Upper lobe of left lung (tissue), 6 donors: ENCODE measurements at regions not wholly inside any gene's neighbourhood (a gene's known extent, or its start where the extent isn't known, plus 50 kb on each side); places are given as distances from the start of the nearest gene placed in this dataset.

Experiments used
- ATAC-seq, 2 donors: fragments of 200-7000 bp; cut with Tn5 transposase; one replicate each; pipeline ENCODE4 v1.9.1; 2022; ENCODE audit warnings: mild to moderate bottlenecking in 2 of 2, moderate library complexity in 2 of 2; ENCODE audit not compliant: low FRiP score in 2 of 2
- DNase-seq, 2 donors: peaks; one replicate each; pipeline ENCODE4 v3.0.0-alpha.2; 2019 to 2020
- H3K27ac ChIP-seq, 4 donors: fragments of 200-600 bp; sonication (generic); one replicate each; pipeline ENCODE4 v1.5.1; 2016 to 2019
- H3K27me3 ChIP-seq, 4 donors: fragments of 200-600 bp; sonication (generic); one replicate each; pipeline ENCODE4 v1.5.1; 2017 to 2019
- H3K36me3 ChIP-seq, 4 donors: fragments of 200-600 bp; sonication (generic); one replicate each; pipeline ENCODE4 v1.5.1; 2016 to 2019
- H3K4me1 ChIP-seq, 4 donors: fragments of 200-600 bp; sonication (generic); one replicate each; pipeline ENCODE4 v1.5.1; 2018 to 2019
- H3K4me3 ChIP-seq, 4 donors: fragments of 200-600 bp; sonication (generic); one replicate each; pipeline ENCODE4 v1.5.1; 2017 to 2019; ENCODE audit warnings: mild to moderate bottlenecking in 2 of 4, moderate library complexity in 1 of 4
- H3K9me3 ChIP-seq, 4 donors: fragments of 200-600 bp; sonication (generic); one replicate each; pipeline ENCODE4 v1.5.1; 2018 to 2019
- EP300 ChIP-seq, 4 donors: sonication (generic); formaldehyde crosslinking; IDR thresholded peaks; one replicate each; pipeline ENCODE4 v1.5.1; 2017; ENCODE audit warnings: antibody characterized with exemption in 4 of 4, control low read depth in 2 of 4
- POLR2A ChIP-seq, 4 donors: fragments of 450-650 bp; IDR thresholded peaks; one replicate each; pipeline ENCODE4 v1.5.1; 2016 to 2017; ENCODE audit warnings: antibody characterized with exemption in 4 of 4, mild to moderate bottlenecking in 2 of 4
- POLR2AphosphoS5 ChIP-seq, 2 donors: sonication (generic); formaldehyde crosslinking; IDR thresholded peaks; one replicate each; pipeline ENCODE4 v1.5.1; 2017; ENCODE audit warnings: antibody characterized with exemption in 2 of 2
- WGBS, 2 donors: methylation state at CpG; one replicate each; pipeline ENCODE4 v1.1.5; 2017 to 2018; 5-methylcytosine and 5-hydroxymethylcytosine counted together
- TF ChIP-seq, protein P1 (sequence below), 6 experiments: fragments of 450-650 bp in 4 of 6; fragments of 200-600 bp in 2 of 6; sonication (generic) in 2 of 6; IDR thresholded peaks; one replicate each; pipeline ENCODE4 v1.5.1; 2016 to 2019; ENCODE audit warnings: antibody characterized with exemption in 6 of 6
- donor health status: DM: no; HTN: no; CAD: no; lungs with moderate emphysema.
- donor health status: DM: no; HTN: yes; CAD: no; lungs with severe emphysema.

DNA sequence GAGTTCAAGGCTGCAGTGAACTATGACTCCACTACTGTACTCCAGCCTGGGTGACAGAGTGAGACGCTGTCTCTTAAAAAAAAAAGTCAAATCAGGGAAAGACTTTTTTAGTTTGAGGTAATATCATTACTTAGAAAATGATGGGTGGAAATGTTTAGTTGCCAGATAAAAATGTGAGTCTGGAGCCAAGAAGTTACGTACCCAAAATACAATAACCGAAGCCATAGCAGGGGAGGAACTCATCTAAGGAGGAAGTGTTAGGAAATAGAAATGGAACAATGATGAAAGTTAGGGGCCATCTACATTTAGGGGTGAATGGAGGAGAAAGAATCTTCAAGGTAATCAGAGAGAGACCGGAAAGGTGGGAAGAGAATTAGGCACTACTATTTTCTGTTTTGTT is 98.8 kb downstream of the DACT1 start:
- 73 to 76% methylated on average over 4 of the region's 4 CpGs for WGBS, 2 donors
- Histone ChIP-seq H3K4me3 (no peak overlapping the region), H3K36me3 (no peaks in the 10 kb centered on the region), H3K27ac (no peak overlapping the region), H3K4me1 (peaks cover 0 to 9% (median 0%) of the 10 kb centered on the region in 4 donors), H3K27me3 (no peaks in the 10 kb centered on the region), H3K9me3 (no peaks in the 10 kb centered on the region)
- DNase-seq (no peak), ATAC-seq (peak in 1 of 2 donors; percentile 54)
- TF ChIP-seq POLR2A (IDR thresholded peaks at IDR 0.05): no peak

GRCh38 chr14:58737511-58737910 is 99.7 kb downstream of the DACT1 start:
- ATAC-seq: no peak
- 91 to 96% methylated on average over 5 of the region's 5 CpGs for whole genome bisulfite sequencing, 2 donors

GRCh38 chr14:58738189-58738836 is 100.6 kb downstream of the DACT1 start:
- no peak for ATAC-seq
- Histone ChIP-seq H3K27ac (no peak overlapping the region), H3K27me3 (no peaks in the 10 kb centered on the region), H3K9me3 (no peaks in the 10 kb centered on the region), H3K4me3 (no peak overlapping the region), H3K36me3 (no peaks in the 10 kb centered on the region), H3K4me1 (peaks cover 0 to 9% (median 0%) of the 10 kb centered on the region in 4 donors)
- TF ChIP-seq, protein P1, sequence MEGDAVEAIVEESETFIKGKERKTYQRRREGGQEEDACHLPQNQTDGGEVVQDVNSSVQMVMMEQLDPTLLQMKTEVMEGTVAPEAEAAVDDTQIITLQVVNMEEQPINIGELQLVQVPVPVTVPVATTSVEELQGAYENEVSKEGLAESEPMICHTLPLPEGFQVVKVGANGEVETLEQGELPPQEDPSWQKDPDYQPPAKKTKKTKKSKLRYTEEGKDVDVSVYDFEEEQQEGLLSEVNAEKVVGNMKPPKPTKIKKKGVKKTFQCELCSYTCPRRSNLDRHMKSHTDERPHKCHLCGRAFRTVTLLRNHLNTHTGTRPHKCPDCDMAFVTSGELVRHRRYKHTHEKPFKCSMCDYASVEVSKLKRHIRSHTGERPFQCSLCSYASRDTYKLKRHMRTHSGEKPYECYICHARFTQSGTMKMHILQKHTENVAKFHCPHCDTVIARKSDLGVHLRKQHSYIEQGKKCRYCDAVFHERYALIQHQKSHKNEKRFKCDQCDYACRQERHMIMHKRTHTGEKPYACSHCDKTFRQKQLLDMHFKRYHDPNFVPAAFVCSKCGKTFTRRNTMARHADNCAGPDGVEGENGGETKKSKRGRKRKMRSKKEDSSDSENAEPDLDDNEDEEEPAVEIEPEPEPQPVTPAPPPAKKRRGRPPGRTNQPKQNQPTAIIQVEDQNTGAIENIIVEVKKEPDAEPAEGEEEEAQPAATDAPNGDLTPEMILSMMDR (IDR thresholded peaks at IDR 0.05): no peak
- no peak for TF ChIP-seq POLR2AphosphoS5 (IDR thresholded peaks at IDR 0.05)
- TF ChIP-seq EP300 (IDR thresholded peaks at IDR 0.05): no peak
- TF ChIP-seq POLR2A (IDR thresholded peaks at IDR 0.05): no peak
- WGBS, 2 donors: 70 to 74% methylated on average over 3 of the region's 3 CpGs
- DNase-seq: no peak

More at GRCh38 chr14:58737511-58737910, 99.7 kb downstream of the DACT1 start:
- TF ChIP-seq POLR2A (IDR thresholded peaks at IDR 0.05): no peak
- TF ChIP-seq, protein P1 (IDR thresholded peaks at IDR 0.05): no peak
- no peak for TF ChIP-seq POLR2AphosphoS5 (IDR thresholded peaks at IDR 0.05)
- TF ChIP-seq EP300 (IDR thresholded peaks at IDR 0.05): no peak
- no peak overlapping the region for H3K27ac ChIP-seq
- DNase-seq: no peak
- H3K9me3 ChIP-seq: no peaks in the 10 kb centered on the region
- no peaks in the 10 kb centered on the region for H3K27me3 ChIP-seq
- H3K36me3 ChIP-seq: no peaks in the 10 kb centered on the region
- no peak overlapping the region for H3K4me3 ChIP-seq
- peaks cover 0 to 9% (median 0%) of the 10 kb centered on the region in 4 donors for H3K4me1 ChIP-seq

- 81 to 84% methylated on average over 2 of the region's 2 CpGs for WGBS, 2 donors
- ATAC-seq: peak in 1 of 2 donors; percentile 76
- peaks cover 0 to 9% (median 0%) of the 10 kb centered on the region in 4 donors for H3K4me1 ChIP-seq
Measured at GRCh38 chr14:58738876-58739275, 101.1 kb downstream of the DACT1 start.

GRCh38 chr14:58739674-58740073 is 101.9 kb downstream of the DACT1 start:
- Histone ChIP-seq H3K27me3 (no peaks in the 10 kb centered on the region), H3K27ac (no peak overlapping the region), H3K36me3 (no peaks in the 10 kb centered on the region), H3K4me3 (no peak overlapping the region), H3K4me1 (peaks cover 0 to 9% (median 0%) of the 10 kb centered on the region in 4 donors), H3K9me3 (no peaks in the 10 kb centered on the region)
- no peak for DNase-seq
- no peak for ATAC-seq
- WGBS, 2 donors: 88 to 90% methylated on average over 3 of the region's 3 CpGs
- TF ChIP-seq POLR2A (IDR thresholded peaks at IDR 0.05): no peak
- TF ChIP-seq EP300 (IDR thresholded peaks at IDR 0.05): no peak
- no peak for TF ChIP-seq POLR2AphosphoS5 (IDR thresholded peaks at IDR 0.05)
- TF ChIP-seq, protein P1 (IDR thresholded peaks at IDR 0.05): no peak

More at GRCh38 chr14:58738876-58739275, 101.1 kb downstream of the DACT1 start:
- Histone ChIP-seq H3K36me3 (no peaks in the 10 kb centered on the region), H3K27me3 (no peaks in the 10 kb centered on the region), H3K27ac (no peak overlapping the region), H3K9me3 (no peaks in the 10 kb centered on the region), H3K4me3 (no peak overlapping the region)
- DNase-seq: no peak
- TF ChIP-seq EP300 (IDR thresholded peaks at IDR 0.05) (no peak), POLR2AphosphoS5 (IDR thresholded peaks at IDR 0.05) (no peak), POLR2A (IDR thresholded peaks at IDR 0.05) (no peak)
- TF ChIP-seq, protein P1 (IDR thresholded peaks at IDR 0.05): no peak
